HS-5 (cell line): ENCODE measurements at regions not wholly inside any gene's neighbourhood (a gene's known extent, or its start where the extent isn't known, plus 50 kb on each side); places are given as distances from the start of the nearest gene placed in this dataset.
"Not testable (repeated sequence)": the region's sequence is repeated elsewhere in the genome, so short reads cannot be mapped to it uniquely, and the experiment has no call there.

Experiments used
- DNase-seq: peaks from one replicate; pipeline ENCODE4 v3.0.0-alpha.2; 2012; ENCODE audit warnings: low read depth

DNA sequence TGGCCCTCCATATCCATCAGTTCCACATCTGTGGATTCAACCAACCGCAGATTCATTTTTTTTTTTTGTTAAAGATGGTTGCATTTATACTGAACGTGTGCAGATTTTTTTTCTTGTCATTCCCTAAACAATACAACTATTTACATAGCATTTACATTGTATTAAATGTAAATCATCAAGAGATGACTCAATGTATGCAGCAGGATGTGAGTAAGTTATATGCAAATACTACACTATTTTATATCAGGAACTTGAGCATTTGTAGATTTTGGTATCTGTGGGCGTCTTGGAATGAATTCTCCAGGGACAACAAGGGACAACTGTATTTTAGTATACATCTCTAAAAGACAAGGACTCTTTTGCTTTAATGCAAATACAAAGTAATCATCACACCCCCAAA, 299.2 kb upstream of the ZNF608 start:
- DNase-seq: peak; percentile 46

DNA sequence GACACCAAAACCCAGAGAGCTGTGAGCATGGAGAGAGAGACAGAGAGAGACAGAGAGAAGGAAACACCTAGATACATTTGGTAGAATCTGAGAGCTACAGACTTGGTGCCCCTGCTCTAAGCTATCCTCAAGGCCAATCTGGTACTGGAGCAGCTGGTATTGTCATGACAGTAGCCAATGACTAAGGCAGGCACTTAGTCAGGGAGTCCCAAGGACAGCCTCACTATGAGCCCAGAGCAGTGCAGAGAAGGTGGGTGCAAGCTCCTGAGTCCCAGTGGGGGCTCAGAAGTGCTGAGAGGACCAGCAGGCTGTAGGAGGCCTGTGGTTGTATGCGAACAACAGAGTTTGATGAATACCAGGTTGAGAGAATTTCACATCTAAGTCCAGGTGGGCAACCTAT, 300.4 kb upstream of the ZNF608 start:
- DNase-seq: no peak

DNA sequence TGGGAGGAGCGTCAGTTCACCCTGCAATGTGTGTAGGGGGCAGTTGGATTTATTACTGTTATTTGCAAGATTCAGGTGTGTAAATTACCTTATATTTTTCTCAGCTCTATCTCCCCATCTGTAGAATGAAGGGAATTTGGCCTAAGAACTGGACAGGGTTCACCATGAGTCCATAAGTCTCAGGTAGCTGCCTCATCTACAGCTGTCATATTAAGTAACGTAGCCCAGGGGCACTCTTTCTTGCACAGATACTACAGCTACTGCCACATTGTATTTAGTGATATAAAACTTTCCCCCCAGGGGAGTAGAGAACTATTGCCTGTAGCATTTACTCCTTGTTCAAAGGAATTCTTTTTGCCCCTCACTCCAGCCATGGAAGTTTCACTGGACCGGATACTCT, 301.4 kb upstream of the ZNF608 start:
- DNase-seq: no peak

DNA sequence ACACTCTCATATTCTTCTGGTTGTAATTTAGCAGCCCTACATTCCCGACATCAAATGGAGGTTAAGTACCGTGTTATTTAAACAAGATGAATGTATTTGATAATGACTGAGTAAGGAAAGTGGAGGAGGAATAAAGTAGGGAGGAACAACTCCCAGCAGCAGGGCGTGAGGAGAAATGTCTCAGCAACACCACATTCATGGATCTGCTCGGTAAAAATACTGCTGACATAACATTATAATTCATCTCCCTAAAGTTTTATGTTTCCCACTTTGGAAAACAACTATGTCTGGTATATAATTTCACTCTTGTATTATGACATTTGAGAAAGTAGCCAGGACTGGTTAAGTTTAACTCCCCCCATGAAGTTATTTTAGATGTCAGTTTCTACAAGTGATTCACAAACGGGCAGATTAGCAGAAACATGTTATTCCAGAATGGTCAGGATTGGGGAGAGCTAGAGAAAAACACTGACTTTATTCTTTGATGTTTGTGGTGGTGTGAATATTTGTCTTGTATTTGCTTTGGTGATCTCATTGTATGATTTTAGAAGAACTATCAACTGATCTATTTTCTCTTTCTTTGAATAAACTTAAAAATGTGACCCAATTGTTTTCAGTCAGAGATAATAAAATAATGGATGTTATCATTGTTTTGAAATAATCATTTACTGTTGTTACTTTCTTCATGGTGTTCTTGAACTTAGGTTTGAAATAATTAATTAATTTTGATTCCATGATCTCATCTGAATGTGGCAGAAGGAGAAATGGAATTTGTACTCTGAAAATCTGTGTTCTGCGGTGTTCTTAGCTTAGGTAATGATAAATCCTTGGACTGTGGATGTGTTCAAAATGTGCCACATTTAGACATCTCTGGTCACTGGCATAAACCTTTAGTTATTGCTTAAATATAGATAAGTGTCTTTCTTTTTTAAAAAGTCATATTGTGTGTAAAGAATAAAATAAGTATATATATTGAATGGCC, 303.6 kb upstream of the ZNF608 start:
- DNase-seq: no peak

DNA sequence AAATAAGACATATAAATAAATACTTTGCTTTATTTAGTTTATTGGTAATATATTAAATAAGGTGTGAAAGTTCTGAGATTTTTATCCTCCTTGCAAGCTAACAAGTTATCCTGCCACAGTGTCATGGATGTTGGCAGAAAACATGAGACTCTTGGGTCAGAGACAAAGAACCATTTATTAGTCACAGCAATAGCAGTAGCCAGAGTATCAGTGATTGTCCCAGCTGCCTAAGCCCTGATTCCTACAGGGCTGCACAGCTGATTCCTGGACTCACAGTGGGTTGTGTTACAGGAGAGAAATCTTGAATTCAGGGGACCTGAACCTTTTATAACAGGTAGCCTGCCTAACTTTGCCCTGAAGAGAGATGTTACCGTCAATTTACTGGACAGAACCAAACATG, 304.5 kb upstream of the ZNF608 start:
- no peak for DNase-seq

DNA sequence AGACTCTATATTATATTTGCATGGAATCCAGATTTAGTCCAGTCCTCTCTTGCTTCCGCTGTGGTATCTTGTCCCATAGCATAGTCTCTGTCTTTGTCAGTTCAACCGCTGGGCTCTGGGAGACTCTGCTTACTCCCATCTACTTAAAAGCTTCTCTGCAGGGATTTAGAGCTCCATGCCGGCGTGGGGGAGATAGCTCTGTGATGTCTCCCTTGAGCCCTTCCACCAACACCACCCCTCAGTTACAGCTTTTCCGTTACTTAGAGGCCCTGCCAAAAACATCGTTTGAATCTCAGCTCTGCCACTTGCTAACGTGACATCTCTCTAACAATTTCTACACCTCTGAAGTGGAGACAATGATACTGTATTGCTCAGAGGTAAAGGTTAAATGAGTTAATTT, 306.1 kb upstream of the ZNF608 start:
- DNase-seq: no peak

DNA sequence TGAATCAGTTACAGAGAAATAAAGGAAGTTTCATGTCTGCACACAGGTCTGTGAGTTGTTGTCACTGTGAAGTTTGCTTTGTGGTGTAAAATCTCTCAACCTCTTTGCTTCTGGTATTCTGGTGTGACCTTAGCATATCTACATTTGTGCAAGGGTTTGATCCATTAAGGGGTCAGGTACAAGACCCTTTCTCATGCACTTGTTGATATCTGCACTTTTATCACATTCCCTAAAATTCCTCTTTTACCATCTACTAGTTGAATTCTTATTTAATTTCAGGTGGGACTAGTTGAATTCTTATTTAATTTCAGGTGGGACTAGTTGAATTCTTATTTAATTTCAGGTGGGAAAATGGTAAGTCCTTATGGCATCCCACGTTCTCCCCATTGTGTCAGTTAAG, 306.7 kb upstream of the ZNF608 start:
- DNase-seq: no peak

DNA sequence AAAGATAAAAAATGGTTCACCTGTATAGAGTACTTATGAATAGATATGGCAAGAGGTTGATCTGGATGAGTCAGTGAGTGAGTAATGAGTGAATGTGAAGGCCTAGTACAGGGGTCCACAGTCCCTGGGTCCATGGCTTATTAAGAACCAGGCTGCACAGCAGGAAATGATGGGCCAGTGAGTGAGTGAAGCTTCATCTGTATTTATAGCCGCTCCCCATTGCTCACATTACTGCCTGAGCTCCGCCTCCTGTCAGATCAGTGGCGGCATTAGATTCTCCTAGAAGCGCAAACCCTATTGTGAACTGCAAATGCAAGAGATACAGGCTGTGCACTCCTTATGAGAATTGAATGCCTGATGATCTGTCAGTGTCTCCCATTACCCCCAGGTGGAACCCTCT, 307.7 kb upstream of the ZNF608 start:
- DNase-seq: no peak

DNA sequence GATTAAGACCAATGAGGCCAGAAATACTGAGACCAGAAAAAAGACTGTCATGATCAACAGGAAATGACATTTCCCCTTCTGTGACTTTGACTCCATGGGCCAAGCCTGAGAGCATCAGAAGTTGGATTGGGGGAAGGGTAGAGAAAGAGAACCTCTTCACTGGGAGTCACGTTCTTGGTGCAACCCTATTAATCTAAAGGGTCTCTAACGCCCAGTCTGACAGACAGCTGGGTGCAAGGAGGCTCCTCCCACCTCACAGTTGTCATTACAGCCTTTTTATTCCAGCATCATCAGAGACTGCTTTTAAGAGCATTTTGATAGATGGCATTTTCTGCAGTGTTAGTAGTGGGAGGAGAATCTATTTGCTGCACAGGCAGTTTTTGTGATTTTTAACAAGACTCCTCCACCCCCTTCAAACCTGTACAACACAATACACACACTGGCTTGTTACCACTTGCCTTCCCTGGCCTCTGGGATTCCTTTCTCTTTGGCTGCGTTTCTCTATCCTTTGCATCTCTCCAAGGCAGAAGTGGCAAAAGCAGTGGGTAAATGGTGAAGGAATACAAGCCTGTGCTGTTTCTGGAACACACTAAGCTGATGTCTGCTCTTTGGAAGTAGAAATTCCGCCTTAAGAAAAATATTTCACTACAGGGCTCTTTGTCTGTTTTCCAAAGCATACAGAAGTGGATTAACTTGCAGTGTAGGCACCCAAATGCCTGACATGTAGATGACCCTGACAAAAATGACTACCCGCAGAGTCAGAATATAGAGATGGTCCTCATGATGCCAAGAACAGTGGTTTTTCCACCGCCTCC, 310.4 kb upstream of the ZNF608 start:
- DNase-seq: no peak

DNA sequence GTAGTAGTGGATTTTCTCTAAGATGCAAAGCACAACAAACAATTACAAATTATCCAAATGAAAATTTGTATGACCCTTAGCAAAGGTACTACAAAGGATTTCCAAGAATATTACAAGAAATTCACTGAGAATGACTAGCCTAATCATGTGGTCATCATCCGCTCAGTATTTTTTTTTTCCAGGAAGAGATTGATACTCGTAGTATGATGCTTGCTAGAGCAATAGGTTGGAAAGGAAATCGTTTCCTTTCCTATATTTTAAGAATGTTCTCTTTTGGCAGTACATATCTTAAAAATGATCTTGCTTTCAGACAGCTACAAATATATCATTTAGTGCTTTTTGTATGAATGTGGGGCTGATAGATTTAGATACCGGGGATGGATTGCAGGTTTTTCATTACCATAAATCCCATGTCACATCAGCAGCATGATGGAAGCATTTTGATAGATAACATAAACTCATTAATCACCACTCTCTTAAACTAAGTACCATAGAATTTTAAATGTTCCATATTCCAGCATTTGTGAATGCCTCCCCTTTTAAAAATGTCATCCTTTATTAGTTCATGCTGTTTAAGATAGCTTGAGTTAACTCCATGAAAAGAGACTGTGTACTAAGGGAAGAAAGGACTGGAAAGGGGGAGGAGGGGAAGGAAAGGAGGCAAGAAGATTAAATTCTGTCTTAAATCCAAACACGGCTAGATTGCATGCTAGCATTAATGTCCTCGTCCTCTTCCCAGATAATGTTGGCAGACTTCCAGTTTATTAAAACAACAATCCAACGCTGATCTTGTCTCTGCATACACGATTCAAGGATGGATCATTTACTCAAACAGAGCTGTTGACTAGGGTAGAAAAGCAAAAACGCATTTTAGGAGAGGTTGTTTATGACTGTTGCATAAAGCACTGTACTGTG, 311.7 kb upstream of the ZNF608 start:
- DNase-seq: no peak

DNA sequence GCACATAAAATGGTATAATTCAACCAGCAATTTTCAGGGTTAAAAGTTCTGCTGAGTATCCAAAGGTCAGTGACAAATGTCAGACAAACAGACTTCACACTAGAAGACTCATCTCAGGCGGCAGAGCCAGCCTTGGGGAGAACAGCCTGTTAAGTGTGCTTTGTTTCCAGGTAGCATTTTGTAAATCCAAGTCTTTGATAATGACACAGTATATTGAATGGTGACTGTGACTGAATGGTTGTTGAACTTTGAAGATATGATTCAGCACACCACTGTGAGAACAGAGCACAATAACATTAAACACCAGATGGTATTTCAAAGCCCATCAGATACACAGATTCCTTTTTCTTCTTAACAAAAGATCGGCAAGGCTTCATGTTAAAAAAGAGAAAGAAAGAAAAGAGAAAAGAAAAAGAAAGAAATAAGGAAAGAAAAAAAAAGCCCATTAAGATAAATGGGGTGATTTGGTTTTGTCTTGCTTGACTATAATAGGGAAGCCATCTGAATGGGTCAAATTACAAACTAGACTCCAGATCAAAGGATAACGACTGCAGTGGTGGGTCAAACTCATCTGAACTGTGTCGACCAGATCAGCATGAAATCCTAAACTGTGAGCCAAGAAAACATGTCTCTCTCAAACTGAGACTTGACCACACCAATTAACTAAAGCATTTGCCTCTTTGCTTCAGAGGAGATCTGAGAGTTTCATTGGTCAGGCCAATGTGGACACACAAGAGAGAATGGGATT, 313.0 kb upstream of the ZNF608 start:
- no peak for DNase-seq

DNA sequence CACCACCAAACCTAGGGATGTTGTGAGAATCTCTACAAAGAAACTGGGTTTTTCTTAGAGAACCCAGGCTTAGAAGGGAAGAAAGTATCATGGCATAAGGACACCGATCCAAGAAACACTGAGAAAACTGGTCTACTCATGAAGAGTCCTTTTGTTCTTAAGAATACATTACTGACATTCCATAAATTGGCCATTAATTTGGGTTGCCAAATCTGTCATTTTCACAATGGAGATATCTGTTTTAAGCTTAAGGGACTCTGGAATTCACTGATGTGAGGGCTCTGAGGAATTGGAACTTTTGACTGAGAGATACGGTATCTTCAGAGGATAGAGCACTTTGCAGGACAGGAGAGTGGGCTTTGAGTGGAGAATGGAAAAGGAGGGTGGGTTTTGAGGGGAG, 315.3 kb upstream of the ZNF608 start:
- DNase-seq: no peak

DNA sequence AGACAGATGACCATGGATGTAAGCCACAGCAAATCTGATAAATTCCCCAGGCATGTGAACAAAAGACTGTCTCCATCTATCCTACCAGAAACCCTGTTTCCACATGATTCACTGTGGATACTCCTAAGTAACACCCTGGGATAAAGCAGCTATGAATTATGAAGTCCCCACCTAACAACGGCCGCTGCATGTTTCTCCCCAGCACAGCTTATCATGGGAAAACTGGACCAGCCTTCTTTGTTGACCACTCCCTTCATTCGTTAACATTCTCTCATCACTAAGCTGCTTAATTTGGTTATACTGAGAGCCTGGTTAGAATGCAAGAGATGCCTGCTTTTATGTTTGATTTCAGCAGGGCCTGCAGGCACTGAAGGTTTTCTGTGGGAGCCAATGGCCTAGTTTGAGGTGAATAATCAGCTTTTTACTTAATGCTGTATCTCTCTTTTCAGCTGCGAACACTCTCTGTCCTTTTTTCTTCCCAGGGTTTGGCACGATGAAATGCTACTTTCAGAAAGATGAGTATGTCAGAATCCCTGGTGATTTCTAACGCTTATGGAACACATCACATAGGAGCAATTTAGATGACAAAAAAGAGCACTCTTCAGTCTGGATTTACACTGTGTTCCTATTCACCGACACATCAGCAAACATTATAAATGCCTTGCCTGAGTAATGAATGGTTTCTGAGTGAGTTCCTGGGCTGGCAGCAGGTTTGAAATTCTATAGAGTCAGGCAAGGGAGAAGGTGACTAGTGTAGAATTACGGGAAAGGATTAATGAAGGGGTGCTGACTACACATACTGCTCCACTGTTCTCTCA, 318.4 kb upstream of the ZNF608 start:
- DNase-seq: no peak

DNA sequence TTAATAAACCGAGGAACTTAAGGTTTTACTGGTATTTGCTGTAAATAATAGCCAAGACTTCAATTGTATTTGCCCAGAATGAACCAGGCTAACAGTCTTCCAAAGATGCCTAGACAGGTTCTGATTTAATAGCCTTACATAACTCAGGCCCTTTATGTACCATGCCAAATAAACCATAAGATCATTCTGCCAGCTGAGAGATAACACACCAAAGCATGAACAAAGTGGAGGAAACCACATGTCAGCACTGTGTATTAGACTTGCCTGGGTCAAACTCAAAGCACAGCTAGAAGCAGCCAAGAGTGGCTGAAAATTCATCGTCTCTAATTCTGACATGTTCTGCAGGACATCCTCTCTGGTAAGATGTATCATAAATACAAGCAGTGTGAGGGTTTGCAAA, 319.3 kb upstream of the ZNF608 start:
- no peak for DNase-seq

DNA sequence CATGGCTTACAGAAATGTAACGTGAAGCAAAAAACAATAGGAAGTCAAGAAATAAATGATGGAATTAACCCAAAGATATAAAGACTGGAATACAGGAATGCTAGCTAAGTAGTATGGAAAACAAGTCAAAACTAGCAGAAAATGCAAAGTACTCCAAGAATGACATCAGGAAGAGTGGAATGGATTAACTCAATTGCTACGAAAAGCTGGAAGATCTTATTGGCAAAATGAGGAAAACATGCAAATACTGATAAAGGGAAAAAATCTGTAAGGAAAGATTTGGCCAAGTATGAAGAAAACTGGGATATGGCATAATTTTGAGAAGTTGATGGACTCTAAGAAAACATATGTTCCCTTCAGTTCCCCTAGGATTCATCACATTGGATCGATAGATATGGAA, 324.5 kb upstream of the ZNF608 start:
- DNase-seq: no peak

DNA sequence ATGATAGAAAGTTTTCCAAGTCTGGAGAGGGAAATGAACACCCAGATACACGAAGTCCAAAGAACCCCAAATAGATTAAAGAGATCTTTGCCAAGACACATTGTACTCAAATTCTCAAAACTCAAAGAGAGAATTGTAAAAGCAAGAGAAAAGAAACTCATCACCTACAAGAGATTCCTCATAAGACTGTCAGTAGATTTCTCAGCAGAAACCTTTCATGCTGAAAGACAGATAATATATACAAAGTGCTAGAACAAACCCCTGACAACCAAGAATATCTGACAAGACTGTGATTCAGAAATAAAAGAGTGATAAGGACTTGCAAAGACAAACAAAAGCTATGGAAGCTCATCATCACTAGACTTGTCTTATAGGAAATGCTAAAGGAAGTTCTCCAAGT, 326.7 kb upstream of the ZNF608 start:
- no peak for DNase-seq

DNA sequence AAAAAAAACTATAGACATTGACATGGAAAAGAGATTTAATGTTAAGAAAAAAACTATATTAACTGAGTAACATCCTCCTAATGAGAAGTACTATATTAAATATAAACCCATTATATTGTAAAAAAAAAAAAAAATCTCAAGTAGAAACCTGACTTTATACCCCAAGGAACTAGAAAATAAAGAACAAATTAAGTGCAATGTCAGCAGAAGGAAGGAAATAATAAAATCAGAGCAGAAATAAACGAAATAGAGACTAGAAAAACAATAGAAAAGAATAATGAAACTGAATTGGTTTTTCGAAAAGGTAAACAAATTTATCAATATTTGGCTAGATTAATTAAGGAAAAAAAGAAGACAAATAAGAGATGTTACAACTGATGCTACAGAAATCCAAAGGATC, 329.1 kb upstream of the ZNF608 start:
- DNase-seq: no peak

DNA sequence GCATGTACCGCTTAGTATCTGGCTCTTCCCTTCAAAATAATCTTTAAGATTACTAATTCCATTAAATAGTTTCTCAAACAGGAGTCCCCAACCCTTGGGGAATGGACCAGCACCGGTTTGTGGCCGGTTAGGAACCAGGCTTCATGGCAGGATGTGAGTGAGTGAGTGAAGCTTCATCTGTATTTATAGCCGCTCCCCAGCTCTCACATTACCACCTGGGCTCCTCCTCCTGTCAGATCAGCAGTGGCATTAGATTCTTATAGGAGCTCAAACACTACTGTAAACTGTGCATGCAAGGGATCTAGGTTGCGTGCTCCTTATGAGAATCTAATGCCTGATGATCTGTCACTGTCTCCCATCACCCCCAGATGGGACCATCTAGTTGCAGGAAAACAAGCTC, 332.6 kb upstream of the ZNF608 start:
- DNase-seq: not testable (repeated sequence)

DNA sequence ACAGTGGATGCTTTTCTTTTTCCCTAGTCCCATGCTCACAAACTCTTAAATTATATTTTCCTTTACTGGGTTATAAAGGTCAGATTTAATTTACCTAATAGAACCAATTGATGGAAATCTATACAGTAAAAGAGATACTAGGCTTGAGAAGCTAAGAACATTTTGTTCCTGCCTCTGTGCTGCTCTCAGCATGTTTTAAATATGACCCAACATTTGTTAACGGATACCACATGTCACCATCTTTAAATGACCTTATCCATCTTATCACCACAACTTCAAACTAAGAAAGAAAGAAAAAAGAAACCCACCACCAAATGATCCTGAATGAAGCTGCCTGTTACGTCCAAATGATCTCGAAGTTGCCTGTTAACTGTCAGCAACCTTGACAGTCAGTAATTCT, 334.7 kb upstream of the ZNF608 start:
- DNase-seq: no peak

DNA sequence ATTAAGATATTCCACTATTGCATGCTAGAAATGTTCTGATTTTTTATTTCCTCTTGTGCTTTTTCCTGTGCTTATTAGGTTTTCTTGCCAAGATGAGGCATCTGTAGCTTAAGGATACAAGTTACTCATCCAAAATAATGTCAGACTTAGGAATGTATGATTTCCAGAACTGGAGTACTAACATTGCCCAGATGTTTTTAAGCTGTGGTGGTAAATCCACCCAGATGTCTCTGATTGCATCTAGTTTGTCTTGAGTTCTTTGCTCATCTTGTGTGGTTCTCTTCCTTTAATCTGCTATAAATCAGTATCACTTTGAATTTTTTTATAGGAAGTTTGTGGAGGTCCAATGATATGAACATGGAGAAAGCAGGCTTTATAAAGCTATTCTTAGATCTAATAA, 337.5 kb upstream of the ZNF608 start:
- DNase-seq: peak; percentile 74
